Germinal center (tissue), 1 donor: ENCODE measurements at regions not wholly inside any gene's neighbourhood (a gene's known extent, or its start where the extent isn't known, plus 50 kb on each side); places are given as distances from the start of the nearest gene placed in this dataset.

Experiments used
- DNase-seq: peaks from one replicate; pipeline ENCODE4 v3.0.0; 2012; ENCODE audit warnings: mixed read lengths, low spot score

GRCh38 chr16:6574146-6574545, 758.5 kb upstream of the RBFOX1 start:
- no peak for DNase-seq

DNA sequence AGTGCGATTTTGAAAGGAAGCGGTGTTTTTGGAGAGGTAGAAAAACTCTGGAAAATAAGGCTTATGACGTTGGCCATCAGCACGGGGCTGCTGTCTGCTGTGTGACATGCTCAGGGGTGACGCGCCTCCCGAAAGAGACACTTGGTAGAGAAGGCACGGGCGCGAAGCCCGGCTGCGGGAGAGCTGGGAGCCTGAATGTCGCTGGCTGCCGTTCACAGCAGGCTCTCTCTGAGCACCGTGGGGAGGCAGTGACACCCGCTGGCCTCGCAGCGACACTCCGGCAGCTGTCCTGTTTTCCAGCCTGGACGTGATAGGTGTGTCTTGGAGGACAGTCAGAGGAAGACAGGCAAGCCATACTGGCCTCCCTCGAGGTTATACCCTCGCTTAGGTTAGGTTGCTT, 759.1 kb upstream of the RBFOX1 start:
- no peak for DNase-seq

DNA sequence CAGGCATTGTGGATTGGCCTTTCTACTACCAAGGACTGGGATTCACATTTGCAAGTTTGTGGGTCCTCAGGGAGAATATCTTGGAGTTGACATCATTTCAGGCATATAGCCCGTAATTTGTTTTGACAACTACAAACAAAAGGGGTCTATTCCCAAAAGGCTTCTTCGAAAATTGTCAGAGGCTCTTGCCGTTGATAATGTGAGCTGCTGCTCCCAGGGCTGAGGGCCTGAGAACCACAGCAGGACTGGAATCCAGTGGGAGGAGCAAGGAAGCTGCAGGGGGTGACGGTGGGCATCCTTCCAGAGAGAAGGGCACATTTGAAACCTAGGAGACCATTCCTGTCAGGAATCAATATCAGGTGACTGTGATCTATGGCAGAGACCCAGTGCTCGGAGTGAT, 761.6 kb upstream of the RBFOX1 start:
- DNase-seq, result no peak

- DNase-seq, result no peak
These were observed 762.1 kb upstream of the RBFOX1 start for GRCh38 chr16:6570530-6570929.

GRCh38 chr16:6562986-6563385, 769.7 kb upstream of the RBFOX1 start:
- DNase-seq, result no peak

DNA sequence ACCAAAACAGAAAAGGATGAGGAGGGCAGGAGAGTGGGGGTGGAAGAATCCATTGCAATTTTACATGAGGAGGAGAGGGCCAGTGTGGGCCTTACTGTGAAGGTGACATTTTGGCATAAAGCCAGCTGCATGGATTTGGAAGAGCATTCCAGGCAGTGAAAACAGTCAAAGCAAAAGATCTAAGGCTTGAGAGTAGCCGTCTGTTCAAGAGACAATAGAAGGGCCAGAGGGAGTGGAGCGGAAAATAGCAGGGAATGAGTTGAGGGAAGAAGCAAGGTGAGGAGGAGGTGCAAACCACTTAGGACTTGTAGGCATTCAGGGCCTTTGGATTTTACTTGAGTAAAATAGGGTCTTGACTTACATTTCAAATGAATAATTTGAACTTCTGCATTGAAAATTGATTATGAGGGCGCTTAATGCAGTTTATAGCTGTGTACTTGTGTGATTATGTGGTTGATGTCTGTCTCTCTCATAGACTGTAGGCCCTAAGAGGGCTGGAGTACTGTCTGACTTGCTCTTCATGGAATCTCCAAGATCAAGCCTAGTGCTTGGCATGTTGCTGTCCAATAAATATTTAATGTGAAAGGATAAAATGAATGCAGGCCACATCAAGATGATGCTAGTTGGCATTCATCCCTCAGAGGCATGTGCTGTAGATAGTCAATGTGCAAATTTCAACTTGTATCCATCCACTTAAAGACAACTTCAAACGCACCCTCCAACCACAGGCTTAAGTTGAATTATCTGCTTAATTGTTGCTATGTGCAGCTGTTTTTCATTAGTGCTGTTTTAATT, 772.1 kb upstream of the RBFOX1 start:
- DNase-seq, result no peak

- DNase-seq, result no peak
These were observed 774.0 kb upstream of the RBFOX1 start for GRCh38 chr16:6558661-6559060.

- no peak for DNase-seq
These were observed 774.5 kb upstream of the RBFOX1 start for GRCh38 chr16:6558126-6558525.

GRCh38 chr16:6557353-6558023, 775.2 kb upstream of the RBFOX1 start:
- DNase-seq, result no peak

- DNase-seq, result no peak
These were observed 783.2 kb upstream of the RBFOX1 start for GRCh38 chr16:6549415-6549814.

- no peak for DNase-seq
These were observed 784.1 kb upstream of the RBFOX1 start for GRCh38 chr16:6548507-6548906.

- no peak for DNase-seq
These were observed 785.5 kb upstream of the RBFOX1 start for GRCh38 chr16:6547131-6547530.

DNA sequence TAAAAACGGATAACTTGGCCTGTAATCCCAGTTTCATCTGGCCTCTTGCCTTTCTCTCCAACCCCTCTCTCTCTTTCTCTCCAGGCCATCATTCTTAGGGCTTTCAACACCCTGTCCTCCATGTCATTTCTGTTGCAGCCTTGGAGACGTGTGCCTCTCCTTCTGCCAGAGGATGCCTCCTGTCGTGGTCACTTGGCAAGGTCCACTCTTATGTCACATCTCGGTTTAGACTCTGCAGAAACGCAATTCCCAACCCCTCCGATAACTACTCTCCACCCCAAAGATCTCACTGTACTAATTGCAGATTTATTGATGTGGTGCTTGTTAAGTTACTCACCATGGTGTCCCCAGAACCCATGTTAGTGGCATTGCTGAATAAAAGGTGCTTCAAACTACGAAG, 787.3 kb upstream of the RBFOX1 start:
- no peak for DNase-seq

GRCh38 chr16:6541267-6541666, 791.4 kb upstream of the RBFOX1 start:
- DNase-seq, result no peak

GRCh38 chr16:6536411-6536810, 796.2 kb upstream of the RBFOX1 start:
- DNase-seq, result no peak

GRCh38 chr16:6531067-6531466, 801.6 kb upstream of the RBFOX1 start:
- DNase-seq, result no peak

- DNase-seq, result no peak
These were observed 804.4 kb upstream of the RBFOX1 start for GRCh38 chr16:6528217-6528616.

GRCh38 chr16:6527646-6528045, 805.0 kb upstream of the RBFOX1 start:
- no peak for DNase-seq

- DNase-seq, result no peak
These were observed 808.1 kb upstream of the RBFOX1 start for GRCh38 chr16:6524501-6524900.

GRCh38 chr16:6517020-6517720, 815.5 kb upstream of the RBFOX1 start:
- no peak for DNase-seq

GRCh38 chr16:6512512-6512911, 820.1 kb upstream of the RBFOX1 start:
- no peak for DNase-seq

- no peak for DNase-seq
These were observed 822.4 kb upstream of the RBFOX1 start for GRCh38 chr16:6510261-6510660.

DNA sequence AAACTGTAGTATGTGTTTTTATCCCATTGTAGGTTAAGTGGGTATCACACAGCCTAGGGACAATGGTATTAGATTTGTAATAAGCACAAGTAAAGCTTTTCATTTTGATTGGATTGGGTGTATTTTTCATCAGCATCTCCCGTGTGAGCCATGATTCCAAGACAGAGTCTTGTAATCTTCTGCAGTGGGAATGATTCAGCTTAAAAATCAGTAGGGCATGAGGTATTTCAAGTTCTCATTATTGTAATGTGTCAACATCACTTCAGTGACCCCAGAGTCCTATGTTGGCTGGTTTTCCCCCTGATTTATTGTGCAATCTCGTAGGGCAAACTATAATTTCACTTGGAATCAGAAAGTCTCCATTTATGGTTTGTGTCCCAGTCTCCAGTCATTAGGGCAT, 833.2 kb upstream of the RBFOX1 start:
- no peak for DNase-seq
